GM13977 (cell line): ENCODE measurements at regions not wholly inside any gene's neighbourhood (a gene's known extent, or its start where the extent isn't known, plus 50 kb on each side); places are given as distances from the start of the nearest gene placed in this dataset.
"Not testable (repeated sequence)": the region's sequence is repeated elsewhere in the genome, so short reads cannot be mapped to it uniquely, and the experiment has no call there.

ENCODE experiments used
- DNase-seq: peaks from one replicate; pipeline ENCODE4 v3.0.0; 2012; ENCODE audit warnings: low spot score
- in situ Hi-C: fragments of 300-500 bp; cut with MboI; formaldehyde crosslinking; loops from one replicate; pipeline ENCODE4 v1.12.0; 2022; ENCODE audit warnings: low sequenced_read_pairs, low pct_unique_long_range_greater_than_20kb, mixed read lengths, inconsistent platforms; ENCODE audit not compliant: unreplicated experiment
- TF ChIP-seq, protein P1 (sequence below): IDR thresholded peaks from 2 replicates; pipeline ENCODE4 v1.5.1; 2012; ENCODE audit warnings: mild to moderate bottlenecking, control low read depth; ENCODE audit not compliant: insufficient read depth; ENCODE audit errors: extremely low read depth, missing control alignments

DNA sequence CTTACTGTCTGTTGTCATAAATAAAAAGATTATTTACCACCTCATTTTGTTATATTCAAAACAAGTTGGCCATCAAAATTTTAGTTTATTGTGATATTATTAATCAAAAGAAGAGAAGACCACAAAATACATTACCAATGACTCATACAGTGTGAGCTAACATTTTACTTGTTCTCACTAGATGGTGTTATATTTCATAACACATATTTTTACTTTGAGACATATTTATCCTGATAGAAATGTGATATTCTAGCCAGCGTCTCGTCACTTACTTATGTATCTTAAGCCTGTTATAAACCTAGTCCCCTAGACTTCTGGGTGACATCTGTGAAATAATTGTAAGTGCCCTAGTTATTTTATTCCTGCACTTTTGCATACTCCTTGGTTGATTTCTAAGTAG lies 263.2 kb downstream of the CDH7 start:
- DNase-seq: no peak
- in situ Hi-C loops: no loop called here
- TF ChIP-seq, protein P1, sequence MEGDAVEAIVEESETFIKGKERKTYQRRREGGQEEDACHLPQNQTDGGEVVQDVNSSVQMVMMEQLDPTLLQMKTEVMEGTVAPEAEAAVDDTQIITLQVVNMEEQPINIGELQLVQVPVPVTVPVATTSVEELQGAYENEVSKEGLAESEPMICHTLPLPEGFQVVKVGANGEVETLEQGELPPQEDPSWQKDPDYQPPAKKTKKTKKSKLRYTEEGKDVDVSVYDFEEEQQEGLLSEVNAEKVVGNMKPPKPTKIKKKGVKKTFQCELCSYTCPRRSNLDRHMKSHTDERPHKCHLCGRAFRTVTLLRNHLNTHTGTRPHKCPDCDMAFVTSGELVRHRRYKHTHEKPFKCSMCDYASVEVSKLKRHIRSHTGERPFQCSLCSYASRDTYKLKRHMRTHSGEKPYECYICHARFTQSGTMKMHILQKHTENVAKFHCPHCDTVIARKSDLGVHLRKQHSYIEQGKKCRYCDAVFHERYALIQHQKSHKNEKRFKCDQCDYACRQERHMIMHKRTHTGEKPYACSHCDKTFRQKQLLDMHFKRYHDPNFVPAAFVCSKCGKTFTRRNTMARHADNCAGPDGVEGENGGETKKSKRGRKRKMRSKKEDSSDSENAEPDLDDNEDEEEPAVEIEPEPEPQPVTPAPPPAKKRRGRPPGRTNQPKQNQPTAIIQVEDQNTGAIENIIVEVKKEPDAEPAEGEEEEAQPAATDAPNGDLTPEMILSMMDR: no peak

DNA sequence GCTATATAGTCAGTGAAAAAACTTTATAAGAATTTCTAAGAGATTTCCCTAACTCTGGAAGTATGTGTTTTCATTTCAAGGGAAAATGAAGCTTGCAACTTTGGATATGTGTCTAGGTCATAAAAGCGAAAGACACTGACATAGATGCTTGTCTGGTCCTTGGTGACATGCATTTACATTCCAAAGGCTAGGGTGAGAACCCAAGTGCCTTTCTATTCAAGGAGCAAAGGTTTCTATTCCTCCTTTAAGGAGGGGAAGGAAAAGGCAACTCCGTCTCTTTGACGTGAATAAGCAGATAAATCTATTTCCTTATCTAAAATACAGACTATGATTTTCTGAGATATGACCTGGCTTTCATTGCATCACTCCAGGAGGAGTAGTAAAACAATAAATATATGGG lies 261.1 kb downstream of the CDH7 start:
- no peak for DNase-seq
- TF ChIP-seq, protein P1: no peak
- in situ Hi-C loops: no loop called here

DNA sequence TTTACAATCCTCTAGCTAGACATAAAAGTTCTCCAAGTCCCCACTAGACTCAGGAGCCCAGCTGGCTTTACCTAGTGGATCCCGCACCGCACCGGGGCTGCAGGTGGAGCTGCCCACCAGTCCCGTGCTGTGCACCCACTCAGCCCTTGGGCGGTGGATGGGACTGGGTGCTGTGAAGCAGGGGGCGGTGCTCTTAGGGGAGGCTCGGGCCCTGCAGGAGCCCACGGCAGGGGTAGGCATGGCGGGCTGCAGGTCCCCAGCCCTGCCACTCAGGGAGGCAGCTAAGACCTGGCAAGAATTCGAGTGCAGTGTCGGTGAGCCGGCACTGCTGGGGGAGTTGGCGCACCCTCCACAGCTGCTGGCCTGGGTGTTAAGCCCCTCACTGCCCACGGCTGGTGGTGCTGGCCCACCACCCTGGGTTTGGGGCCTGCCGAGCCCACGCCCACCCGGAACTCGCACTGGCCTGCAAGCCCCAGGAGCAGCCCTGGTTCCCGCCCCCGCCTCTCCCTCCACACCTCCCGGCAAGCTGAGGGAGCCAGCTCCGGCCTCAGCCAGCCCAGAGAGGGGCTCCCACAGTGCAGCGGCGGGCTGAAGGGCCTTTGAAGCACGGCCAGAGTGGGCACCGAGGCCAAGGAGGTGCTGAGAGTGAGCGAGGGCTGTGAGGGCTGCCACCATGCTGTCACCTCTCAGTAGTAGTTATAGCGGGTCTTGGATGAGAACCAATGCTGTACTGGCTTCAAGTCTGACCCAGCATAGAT lies 255.2 kb downstream of the CDH7 start:
- TF ChIP-seq, protein P1: no peak
- no peak for DNase-seq
- in situ Hi-C loops: no loop called here

DNA sequence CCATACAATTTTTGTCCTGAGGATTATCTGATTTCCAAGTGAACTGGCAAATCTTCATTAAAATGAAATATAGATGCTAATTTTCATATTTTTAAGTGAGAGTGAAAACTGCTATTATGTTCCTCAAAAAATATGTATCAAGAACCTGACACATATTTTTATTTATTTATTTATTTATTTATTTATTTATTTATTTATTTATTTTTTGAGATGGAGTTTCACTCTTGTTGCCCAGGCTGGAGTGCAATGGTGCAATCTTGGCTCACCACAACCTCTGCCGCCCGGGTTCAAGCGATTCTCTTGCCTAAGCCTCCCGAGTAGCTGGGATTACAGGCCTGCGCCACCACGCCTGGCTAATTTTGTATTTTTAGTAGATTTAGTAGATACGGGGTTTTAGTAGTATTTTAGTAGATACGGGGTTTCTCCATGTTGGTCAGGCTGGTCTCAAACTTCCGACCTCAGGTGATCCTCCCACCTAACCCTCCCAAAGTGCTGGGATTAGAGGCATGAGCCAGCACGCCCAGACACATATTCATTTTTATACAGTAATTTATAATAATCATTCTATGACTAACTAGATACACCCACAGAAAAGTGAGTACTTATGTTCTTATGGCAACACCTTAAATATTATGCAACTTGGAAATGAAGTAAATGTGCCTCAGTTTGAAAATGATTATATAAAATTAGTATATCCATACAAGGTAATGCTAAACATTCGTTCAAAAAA lies 248.3 kb downstream of the CDH7 start:
- in situ Hi-C loops, DNase-seq: not testable (repeated sequence)

DNA sequence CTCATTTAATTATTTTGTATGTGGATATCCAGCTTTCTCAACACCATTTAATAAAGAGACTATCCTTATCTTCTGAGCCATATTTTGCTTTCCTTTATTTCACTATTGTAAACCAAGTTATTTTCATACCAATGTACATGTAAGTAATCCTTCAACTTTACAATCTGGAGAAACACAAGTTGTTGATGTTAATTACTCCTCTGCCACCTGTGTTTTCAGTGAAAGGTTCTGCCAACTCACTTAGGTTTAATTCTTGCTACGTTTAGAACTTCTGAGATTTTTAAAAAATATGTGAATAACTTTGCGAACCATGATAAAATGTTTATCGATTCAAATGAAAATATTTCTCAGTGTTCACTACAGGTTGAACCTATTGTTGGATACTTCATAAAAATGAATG lies 244.4 kb downstream of the CDH7 start:
- TF ChIP-seq, protein P1: no peak
- in situ Hi-C loops: no loop called here
- no peak for DNase-seq

DNA sequence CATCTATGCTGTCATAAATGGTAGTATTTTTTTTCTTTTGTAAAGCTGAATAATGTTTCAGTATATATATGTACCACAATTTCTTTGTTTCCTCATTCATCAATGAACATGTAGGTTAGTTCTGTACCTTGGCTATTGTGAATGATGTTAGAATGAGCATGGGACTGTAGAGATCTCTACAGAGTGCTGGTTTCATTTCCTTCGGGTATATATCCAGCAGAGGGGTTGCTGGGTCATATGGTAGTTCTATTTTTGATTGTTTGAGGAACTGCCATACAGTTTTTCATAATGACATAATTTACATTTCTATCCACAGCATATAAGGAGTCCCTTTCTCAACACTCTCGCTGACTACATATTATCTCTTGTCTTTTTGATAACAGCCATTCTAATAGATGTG lies 243.5 kb downstream of the CDH7 start:
- no peak for DNase-seq
- in situ Hi-C loops: no loop called here
- TF ChIP-seq, protein P1: no peak
